ENCODE measurements at regions not wholly inside any gene's neighbourhood (a gene's known extent, or its start where the extent isn't known, plus 50 kb on each side); places are given as distances from the start of the nearest gene placed in this dataset.

DNA sequence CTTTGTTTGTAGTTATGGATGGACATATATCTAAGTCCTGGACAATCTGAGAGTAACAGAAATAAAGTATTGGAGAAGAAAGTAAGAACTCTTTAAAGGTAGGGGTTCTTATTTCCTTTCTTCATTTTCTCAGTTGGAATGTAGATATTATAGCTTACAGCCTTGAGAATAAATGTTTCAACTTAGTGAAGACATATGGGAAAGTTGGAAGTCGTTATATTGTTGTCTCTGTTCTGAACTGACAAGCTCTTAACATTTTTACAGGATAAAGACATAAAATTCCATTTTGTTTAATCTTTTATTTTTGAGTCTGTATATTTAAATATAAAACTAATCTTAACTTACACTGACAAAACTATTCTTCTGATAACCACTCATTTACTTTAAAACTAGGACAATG is 2187.5 kb upstream of the ACO1 start:
- no peak for TF ChIP-seq POLR2A (IDR thresholded peaks at IDR 0.05)
- TF ChIP-seq, protein P1, sequence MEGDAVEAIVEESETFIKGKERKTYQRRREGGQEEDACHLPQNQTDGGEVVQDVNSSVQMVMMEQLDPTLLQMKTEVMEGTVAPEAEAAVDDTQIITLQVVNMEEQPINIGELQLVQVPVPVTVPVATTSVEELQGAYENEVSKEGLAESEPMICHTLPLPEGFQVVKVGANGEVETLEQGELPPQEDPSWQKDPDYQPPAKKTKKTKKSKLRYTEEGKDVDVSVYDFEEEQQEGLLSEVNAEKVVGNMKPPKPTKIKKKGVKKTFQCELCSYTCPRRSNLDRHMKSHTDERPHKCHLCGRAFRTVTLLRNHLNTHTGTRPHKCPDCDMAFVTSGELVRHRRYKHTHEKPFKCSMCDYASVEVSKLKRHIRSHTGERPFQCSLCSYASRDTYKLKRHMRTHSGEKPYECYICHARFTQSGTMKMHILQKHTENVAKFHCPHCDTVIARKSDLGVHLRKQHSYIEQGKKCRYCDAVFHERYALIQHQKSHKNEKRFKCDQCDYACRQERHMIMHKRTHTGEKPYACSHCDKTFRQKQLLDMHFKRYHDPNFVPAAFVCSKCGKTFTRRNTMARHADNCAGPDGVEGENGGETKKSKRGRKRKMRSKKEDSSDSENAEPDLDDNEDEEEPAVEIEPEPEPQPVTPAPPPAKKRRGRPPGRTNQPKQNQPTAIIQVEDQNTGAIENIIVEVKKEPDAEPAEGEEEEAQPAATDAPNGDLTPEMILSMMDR (IDR thresholded peaks at IDR 0.05), result no peak

All from thyroid gland (tissue), 4 donors.